Cardiac muscle cell (in vitro differentiated cells and primary cell): ENCODE measurements at regions not wholly inside any gene's neighbourhood (a gene's known extent, or its start where the extent isn't known, plus 50 kb on each side); places are given as distances from the start of the nearest gene placed in this dataset.

Experiments used
- DNase-seq, 2 donors: peaks; one replicate each; pipeline versions ENCODE4 v3.0.0 to v3.0.0-alpha.2; 2010 to 2017; ENCODE audit warnings: low read depth in 1 of 2, low spot score in 1 of 2
- H3K27ac ChIP-seq: fragments of 200-600 bp; sonication (generic); 2 replicates; pipeline ENCODE4 v1.5.1; 2016
- H3K27me3 ChIP-seq: fragments of 200-600 bp; sonication (generic); 2 replicates; pipeline ENCODE4 v1.6.0; 2016; ENCODE audit warnings: control low read depth
- H3K36me3 ChIP-seq: fragments of 200-600 bp; sonication (generic); 2 replicates; pipeline ENCODE4 v1.5.1; 2016; ENCODE audit warnings: control low read depth
- H3K4me1 ChIP-seq: fragments of 200-600 bp; sonication (generic); 2 replicates; pipeline ENCODE4 v1.8.1; 2017; ENCODE audit warnings: low read depth, mild to moderate bottlenecking, mixed run types
- H3K4me3 ChIP-seq: fragments of 200-600 bp; sonication (generic); 2 replicates; pipeline ENCODE4 v1.5.1; 2016; ENCODE audit warnings: mild to moderate bottlenecking
- H3K9me3 ChIP-seq: fragments of 200-600 bp; sonication (generic); 2 replicates; pipeline ENCODE4 v1.5.1; 2017; ENCODE audit warnings: low read depth, mild to moderate bottlenecking, control low read depth
- CTCF ChIP-seq: IDR thresholded peaks from 2 replicates; pipeline ENCODE4 v1.5.1; 2012; ENCODE audit warnings: low read depth, mild to moderate bottlenecking, low read length

GRCh38 chr10:21150166-21150565 lies 253.1 kb upstream of the NEBL start:
- H3K9me3 ChIP-seq = no peaks in the 10 kb centered on the region
- H3K27ac ChIP-seq = no peak overlapping the region
- H3K4me3 ChIP-seq = no peak overlapping the region
- H3K36me3 ChIP-seq = no peaks in the 10 kb centered on the region
- DNase-seq = no peak
- no peak for TF ChIP-seq CTCF
- H3K4me1 ChIP-seq = no peaks in the 10 kb centered on the region
- no peaks in the 10 kb centered on the region for H3K27me3 ChIP-seq

- no peaks in the 10 kb centered on the region for H3K27me3 ChIP-seq
- DNase-seq = no peak
- TF ChIP-seq CTCF = no peak
These were observed 249.3 kb upstream of the NEBL start for GRCh38 chr10:21146436-21146789.

GRCh38 chr10:21145751-21146435 lies 248.8 kb upstream of the NEBL start:
- no peak for TF ChIP-seq CTCF
- no peak for DNase-seq
- Histone ChIP-seq H3K4me3 (no peak overlapping the region), H3K4me1 (no peaks in the 10 kb centered on the region), H3K27me3 (no peaks in the 10 kb centered on the region), H3K27ac (no peak overlapping the region), H3K9me3 (no peaks in the 10 kb centered on the region), H3K36me3 (no peaks in the 10 kb centered on the region)

More at GRCh38 chr10:21146436-21146789, 249.3 kb upstream of the NEBL start:
- H3K4me1 ChIP-seq = no peaks in the 10 kb centered on the region
- no peak overlapping the region for H3K27ac ChIP-seq
- H3K4me3 ChIP-seq = no peak overlapping the region
- no peaks in the 10 kb centered on the region for H3K9me3 ChIP-seq
- no peaks in the 10 kb centered on the region for H3K36me3 ChIP-seq

- DNase-seq = no peak
- Histone ChIP-seq H3K9me3 (no peaks in the 10 kb centered on the region), H3K36me3 (no peaks in the 10 kb centered on the region), H3K4me3 (no peak overlapping the region), H3K27ac (no peak overlapping the region), H3K4me1 (no peaks in the 10 kb centered on the region), H3K27me3 (no peaks in the 10 kb centered on the region)
- TF ChIP-seq CTCF = no peak
These were observed 246.9 kb upstream of the NEBL start for GRCh38 chr10:21144047-21144446.

GRCh38 chr10:21141946-21142492 lies 244.9 kb upstream of the NEBL start:
- Histone ChIP-seq H3K4me1 (no peaks in the 10 kb centered on the region), H3K27ac (no peak overlapping the region), H3K27me3 (no peaks in the 10 kb centered on the region), H3K4me3 (no peak overlapping the region), H3K36me3 (no peaks in the 10 kb centered on the region), H3K9me3 (no peaks in the 10 kb centered on the region)
- DNase-seq = no peak
- no peak for TF ChIP-seq CTCF
